GM21529 (cell line): ENCODE measurements at regions not wholly inside any gene's neighbourhood (a gene's known extent, or its start where the extent isn't known, plus 50 kb on each side); places are given as distances from the start of the nearest gene placed in this dataset.
"Not testable (repeated sequence)": the region's sequence is repeated elsewhere in the genome, so short reads cannot be mapped to it uniquely, and the experiment has no call there.

Source experiments
- ATAC-seq: cut with Tn5 transposase; IDR thresholded peaks from one replicate; pipeline ENCODE4 v1.9.1; 2021; ENCODE audit not compliant: unreplicated experiment

- no peak for ATAC-seq
Measured at GRCh38 chr6:120383681-120384080, 950.6 kb downstream of the TBC1D32 start.

- ATAC-seq: peak; percentile 93
Measured at GRCh38 chr6:120378582-120379220, 955.6 kb downstream of the TBC1D32 start.

GRCh38 chr6:120373185-120373584 lies 961.1 kb downstream of the TBC1D32 start:
- no peak for ATAC-seq

GRCh38 chr6:120363429-120363828 lies 970.9 kb downstream of the TBC1D32 start:
- no peak for ATAC-seq

GRCh38 chr6:120358535-120358934 lies 975.7 kb downstream of the TBC1D32 start:
- not testable (repeated sequence) for ATAC-seq

- no peak for ATAC-seq
Measured at GRCh38 chr6:120357447-120357846, 976.8 kb downstream of the TBC1D32 start.

GRCh38 chr6:120355822-120356221 lies 978.5 kb downstream of the TBC1D32 start:
- ATAC-seq: no peak

- no peak for ATAC-seq
Measured at GRCh38 chr6:120354452-120355098, 979.7 kb downstream of the TBC1D32 start.

- ATAC-seq: no peak
Measured at GRCh38 chr6:120352491-120352890, 981.8 kb downstream of the TBC1D32 start.

GRCh38 chr6:120348926-120349325 lies 985.4 kb downstream of the TBC1D32 start:
- ATAC-seq: no peak

- no peak for ATAC-seq
Measured at GRCh38 chr6:120328521-120328920, 979.0 kb upstream of the MAN1A1 start.

GRCh38 chr6:120320481-120321162 lies 971.1 kb upstream of the MAN1A1 start:
- no peak for ATAC-seq

- ATAC-seq: no peak
Measured at GRCh38 chr6:120304223-120304622, 954.7 kb upstream of the MAN1A1 start.

- no peak for ATAC-seq
Measured at GRCh38 chr6:120303527-120303926, 954.0 kb upstream of the MAN1A1 start.

GRCh38 chr6:120302041-120302440 lies 952.5 kb upstream of the MAN1A1 start:
- no peak for ATAC-seq

GRCh38 chr6:120290964-120291363 lies 941.4 kb upstream of the MAN1A1 start:
- no peak for ATAC-seq

GRCh38 chr6:120282005-120282404 lies 932.4 kb upstream of the MAN1A1 start:
- ATAC-seq: no peak

GRCh38 chr6:120279466-120280167 lies 930.1 kb upstream of the MAN1A1 start:
- ATAC-seq: no peak

GRCh38 chr6:120278689-120279396 lies 929.3 kb upstream of the MAN1A1 start:
- no peak for ATAC-seq

GRCh38 chr6:120274547-120274946 lies 925.0 kb upstream of the MAN1A1 start:
- peak; percentile 86 for ATAC-seq

GRCh38 chr6:120273411-120273810 lies 923.9 kb upstream of the MAN1A1 start:
- no peak for ATAC-seq
